NCI-H82 treated with DMSO at 0.1 percent for 48 hours (cell line): ENCODE measurements at regions not wholly inside any gene's neighbourhood (a gene's known extent, or its start where the extent isn't known, plus 50 kb on each side); places are given as distances from the start of the nearest gene placed in this dataset.
A peak's percentile ranks its signal among the peaks of the same experiment; 100 is the strongest.
"Not testable (repeated sequence)": the region's sequence is repeated elsewhere in the genome, so short reads cannot be mapped to it uniquely, and the experiment has no call there.

ENCODE experiments used
- DNase-seq: peaks from one replicate; lab custom pipeline; 2025; ENCODE audit not compliant: unreplicated experiment; lab: John Stamatoyannopoulos, UW

DNA sequence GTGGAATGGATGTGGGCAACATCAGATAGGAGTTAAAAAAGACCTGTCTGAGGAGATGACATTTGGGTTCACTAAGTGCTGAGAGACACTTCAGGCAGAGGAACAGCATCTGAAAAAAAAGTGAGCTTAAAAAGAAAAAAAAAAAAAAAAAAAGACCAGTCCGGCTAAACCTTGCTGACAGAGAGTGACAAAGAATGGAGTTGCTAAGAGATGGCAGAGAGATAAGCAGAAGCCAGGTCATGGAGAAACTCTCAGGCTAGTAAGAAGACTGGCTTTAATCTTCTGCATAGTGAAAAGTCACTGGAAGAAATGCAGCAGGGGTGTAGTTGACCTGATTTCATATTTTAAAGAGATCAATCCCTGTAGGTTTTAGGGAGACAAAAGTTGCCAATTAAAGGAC, 711.1 kb upstream of the SEMA3D start:
- no peak for DNase-seq

DNA sequence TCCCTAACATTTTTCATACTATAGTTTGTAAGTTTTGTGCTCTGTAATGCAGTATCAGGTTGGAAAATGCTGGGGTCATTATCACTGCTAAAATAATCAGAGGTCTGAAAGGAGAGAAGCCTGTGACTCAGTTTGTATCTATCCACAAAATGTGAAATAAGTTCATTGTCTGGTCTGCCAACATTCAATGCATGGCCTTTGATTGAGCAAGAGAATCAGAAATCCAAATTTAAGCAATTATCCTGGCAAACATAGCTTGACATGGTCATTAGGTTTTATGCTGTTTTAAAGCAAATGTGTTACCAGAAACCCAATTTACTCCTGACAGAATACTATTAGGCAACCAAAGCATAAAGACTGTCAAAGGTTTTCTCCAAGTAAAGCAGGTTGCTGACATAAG, 709.7 kb upstream of the SEMA3D start:
- no peak for DNase-seq

DNA sequence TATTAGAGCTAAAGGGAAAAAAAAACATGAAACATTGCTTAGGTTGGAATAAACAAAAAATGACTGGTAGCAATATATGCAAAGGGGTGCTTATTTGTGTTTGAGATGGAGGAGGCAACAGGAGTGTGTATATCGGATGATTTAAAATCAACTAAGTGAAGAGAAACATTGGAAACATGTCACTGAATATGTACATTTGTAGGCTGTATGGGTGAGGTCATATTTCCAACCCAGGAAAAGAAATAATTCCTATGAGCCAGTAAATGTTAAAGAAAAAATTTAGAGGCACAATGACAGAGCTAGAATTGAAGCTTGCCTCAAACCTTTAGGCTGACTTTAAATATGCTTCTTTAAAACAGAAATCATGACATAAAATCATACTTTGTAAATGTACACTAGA, 709.0 kb upstream of the SEMA3D start:
- DNase-seq = no peak

DNA sequence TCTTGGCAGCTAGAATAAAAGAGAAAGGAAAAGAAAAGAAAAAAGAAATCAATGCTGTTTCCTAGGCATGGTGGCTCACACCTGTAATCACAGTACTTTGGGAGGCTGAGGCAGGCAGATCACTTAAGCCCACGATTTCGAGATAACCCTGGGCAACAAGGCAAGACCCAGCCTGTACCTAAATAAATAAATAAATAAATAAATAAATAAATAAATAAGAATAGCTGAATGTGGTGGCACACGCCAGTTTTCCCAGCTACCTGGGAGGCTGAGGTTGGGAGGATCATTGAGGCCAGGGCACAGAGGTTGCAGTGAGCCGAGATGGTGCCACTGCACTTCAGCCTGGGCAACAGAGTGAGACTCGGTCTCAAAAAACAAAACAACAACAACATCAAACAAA, 705.0 kb upstream of the SEMA3D start:
- not testable (repeated sequence) for DNase-seq

DNA sequence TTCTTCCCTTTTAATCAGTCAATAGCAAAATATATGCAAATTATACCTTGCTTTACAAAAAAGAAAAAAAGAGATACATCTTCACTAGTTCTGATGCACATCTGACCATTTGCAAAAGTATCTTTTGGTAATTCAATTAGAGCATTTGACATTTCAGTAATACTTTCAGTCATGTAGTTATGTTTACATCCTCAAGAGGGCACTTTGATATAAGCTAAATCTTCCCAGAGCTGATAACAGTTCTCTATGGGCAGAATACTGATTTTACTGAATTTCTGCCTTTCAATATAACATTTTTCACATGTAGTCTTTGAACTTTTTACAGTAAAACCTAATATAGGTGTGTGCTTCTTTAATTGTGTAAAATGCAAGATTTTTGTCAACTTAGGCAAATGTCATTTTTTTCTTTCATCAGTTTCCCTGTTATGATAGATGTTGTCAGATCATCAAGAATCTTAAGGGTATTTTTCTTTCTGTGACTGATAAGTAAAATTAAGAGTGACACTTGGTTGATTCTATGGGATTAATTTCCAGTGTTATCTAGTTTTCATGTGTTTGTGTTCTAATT, 703.5 kb upstream of the SEMA3D start:
- peak; percentile 14 for DNase-seq

GRCh38 chr7:85887133-85887532, 700.3 kb upstream of the SEMA3D start:
- no peak for DNase-seq

DNA sequence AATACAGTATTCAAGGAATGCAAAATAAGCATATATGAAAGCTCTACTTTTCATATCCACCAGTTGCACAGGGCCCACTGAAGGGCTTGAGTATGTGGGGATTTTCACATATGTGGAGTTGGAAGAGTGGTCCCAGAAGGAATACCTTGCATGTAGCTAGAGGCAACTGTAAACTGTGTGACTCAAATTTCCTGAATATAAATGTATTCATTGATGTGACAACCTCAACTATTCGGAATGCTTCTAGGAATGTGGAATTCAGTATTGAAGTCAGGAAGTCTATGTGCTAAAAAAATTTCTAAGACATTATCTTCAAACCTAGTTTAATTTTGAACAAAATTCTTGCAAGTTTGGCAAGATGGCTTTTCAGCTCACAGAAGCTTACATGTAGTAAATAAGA, 695.5 kb upstream of the SEMA3D start:
- DNase-seq = no peak

- no peak for DNase-seq
Observed at GRCh38 chr7:85875398-85875797, 688.5 kb upstream of the SEMA3D start.

- no peak for DNase-seq
Observed at GRCh38 chr7:85866540-85866939, 679.7 kb upstream of the SEMA3D start.

- peak; percentile 40 for DNase-seq
Observed at GRCh38 chr7:85851571-85852193, 664.8 kb upstream of the SEMA3D start.

- no peak for DNase-seq
Observed at GRCh38 chr7:85850381-85850780, 663.5 kb upstream of the SEMA3D start.

DNA sequence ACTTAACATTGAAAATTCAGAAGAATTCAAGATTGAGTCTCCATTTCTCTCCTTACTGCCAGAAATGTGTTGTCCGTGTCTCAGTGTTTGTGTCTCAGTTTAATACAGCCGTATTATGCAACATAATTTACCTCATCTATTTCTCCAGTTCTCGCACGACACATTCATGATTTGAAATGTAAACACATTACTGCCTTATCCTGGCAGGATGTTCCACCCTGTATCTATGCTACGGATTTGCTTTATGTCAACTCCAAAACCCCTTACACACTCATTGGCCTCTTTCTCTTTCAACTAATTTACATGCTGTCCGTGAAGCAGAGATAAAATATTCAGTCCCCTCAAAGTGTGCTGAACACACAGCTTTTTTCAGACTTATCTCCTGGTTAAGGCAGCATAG, 653.7 kb upstream of the SEMA3D start:
- DNase-seq = no peak

DNA sequence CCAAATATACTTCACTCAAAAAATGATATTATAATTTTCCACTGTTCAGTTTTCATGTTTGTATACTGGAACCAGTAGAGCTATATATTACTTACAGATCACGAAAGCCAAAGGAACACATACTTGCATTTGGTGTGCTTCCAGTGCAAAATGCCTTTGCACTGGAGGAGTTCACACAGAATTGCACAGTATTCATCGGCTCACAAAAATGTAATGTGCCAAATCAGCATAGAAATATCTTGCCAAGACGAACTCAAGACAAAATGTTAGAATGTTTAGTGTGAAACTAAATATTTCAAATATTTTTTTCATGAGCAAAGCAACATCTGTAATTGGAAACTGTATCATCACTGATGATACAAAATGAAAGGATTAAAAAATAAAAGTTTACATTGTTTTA, 646.2 kb upstream of the SEMA3D start:
- DNase-seq = no peak

- DNase-seq = no peak
Observed at GRCh38 chr7:85830982-85831381, 644.1 kb upstream of the SEMA3D start.

DNA sequence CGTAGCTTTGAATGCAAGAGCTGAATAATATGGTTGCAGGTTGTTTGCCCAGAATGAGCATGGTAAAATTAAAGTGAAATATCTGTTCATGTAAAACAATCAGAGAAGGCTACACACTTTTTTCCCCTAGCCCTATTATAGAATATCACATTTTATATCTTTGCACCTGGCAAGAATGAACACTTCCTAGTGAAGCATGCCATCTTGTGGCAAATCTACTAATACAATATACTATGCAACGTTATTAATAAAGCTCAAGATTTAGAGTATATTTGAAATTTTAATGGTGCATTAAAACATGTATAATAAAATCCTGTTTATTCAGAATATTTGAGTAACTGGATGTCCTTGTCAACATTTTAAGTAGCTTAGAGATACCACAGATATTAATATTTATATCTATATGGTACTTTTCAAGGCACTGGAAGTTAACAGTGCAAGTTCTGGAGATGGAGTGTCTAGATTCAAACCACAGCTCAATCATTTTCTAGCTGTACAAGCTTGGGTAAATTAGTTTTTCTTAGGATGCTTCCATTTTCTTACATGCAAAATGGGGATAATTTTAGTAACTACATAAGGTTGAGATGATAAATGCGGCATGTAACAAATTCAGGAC, 643.1 kb upstream of the SEMA3D start:
- DNase-seq = no peak

- no peak for DNase-seq
Observed at GRCh38 chr7:85829176-85829575, 642.3 kb upstream of the SEMA3D start.

DNA sequence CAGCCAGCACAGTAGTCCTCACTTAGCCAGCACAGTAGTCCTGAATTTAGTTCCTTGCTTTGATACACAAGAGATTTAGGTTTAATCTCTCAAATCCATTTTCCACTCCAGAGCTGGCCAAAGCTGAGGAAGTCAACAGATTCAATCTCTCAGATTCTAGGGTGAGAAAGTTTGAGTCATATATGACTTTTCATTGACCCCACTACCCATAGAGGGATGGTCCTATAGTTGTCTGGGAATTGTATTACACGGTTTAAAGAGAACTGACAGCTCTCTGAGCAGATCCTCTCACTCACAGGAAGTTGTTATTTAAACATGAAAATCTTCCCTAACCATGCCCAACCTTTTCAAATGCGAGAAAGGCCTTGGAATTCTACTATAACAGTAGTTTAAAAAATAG, 641.8 kb upstream of the SEMA3D start:
- DNase-seq = no peak

DNA sequence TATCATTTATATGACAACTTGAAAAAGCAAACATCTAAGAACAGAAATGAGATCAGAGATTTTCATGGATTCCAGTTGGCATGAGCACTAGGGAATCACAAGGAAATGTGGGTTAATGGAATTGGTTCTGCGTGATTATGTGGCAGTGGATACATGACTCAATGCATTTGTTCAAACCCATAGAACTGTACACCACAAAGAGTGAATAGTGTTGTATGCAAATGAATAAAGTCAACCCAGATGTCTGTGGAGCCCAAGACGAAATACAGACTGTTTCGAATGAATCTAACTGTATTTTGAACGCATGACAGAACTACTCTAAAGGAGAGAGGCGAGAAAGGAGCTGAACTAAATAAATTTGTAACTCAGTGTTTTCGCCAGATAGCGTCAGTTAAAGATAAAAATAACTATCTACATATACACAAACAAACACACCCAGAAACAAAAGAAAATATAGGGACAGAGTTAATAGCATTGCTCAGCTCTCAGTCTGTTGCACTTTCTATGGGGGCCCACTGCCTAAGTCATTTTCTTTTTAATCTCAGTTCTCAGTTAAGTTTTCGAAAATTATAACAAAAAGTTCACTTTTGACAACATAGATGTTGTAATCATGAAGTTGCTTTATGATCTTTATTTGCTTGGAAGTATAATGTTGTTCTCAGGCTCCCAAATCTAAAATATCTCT, 636.7 kb upstream of the SEMA3D start:
- no peak for DNase-seq

GRCh38 chr7:85821926-85822325, 635.1 kb upstream of the SEMA3D start:
- DNase-seq = no peak

GRCh38 chr7:85820702-85821443, 634.0 kb upstream of the SEMA3D start:
- no peak for DNase-seq

DNA sequence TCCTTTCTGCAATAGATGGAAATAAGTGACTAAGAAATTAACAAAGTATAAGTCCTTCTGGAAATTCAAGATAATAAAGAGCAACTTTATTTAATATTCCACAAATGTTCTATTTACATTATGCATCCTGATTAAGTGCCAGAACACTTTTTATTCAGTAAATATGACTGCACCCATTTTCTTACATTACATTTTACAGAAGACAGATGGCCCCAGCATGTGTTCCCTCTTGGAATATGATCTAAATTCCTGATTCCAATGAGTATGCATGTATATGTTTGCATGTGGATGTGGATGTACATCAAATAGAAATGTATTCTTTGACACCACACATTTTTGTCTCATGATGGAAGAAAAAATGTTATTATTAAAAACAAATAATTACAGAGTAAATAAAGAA, 628.7 kb upstream of the SEMA3D start:
- no peak for DNase-seq

DNA sequence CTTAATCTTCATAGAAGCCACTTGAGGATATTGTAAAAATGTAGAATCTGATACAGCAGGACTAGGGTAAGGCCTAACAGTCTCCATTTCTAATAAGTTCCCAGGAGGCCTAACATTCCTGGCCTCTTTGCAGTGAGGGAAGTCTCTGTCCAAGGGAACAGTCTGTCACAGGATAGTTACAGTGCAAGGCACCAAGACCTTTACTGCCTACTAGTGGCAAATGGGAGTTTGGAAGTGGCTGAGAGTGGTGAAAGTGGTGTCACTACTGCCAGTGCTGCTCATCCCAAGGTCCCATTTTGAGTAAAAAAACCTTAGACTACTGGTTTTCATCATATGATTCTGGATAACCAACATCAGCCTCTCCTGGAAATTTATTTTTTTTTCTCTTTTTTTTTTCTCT, 619.5 kb upstream of the SEMA3D start:
- no peak for DNase-seq
